ES-I3 (cell line): ENCODE measurements at regions not wholly inside any gene's neighbourhood (a gene's known extent, or its start where the extent isn't known, plus 50 kb on each side); places are given as distances from the start of the nearest gene placed in this dataset.
"Not testable (repeated sequence)": the region's sequence is repeated elsewhere in the genome, so short reads cannot be mapped to it uniquely, and the experiment has no call there.

ENCODE experiments used
- H3K36me3 ChIP-seq: 2 replicates; pipeline ENCODE4 v1.6.1; 2013; ENCODE audit warnings: mild to moderate bottlenecking, low read length, control low read depth, moderate library complexity; ENCODE audit not compliant: insufficient read depth
- H3K4me1 ChIP-seq: 2 replicates; pipeline ENCODE4 v1.6.1; 2013; ENCODE audit warnings: mild to moderate bottlenecking, control low read depth, low read length; ENCODE audit not compliant: insufficient read depth
- H3K9ac ChIP-seq: 2 replicates; pipeline ENCODE4 v1.6.1; 2013; ENCODE audit warnings: low read depth, mild to moderate bottlenecking, low read length, moderate library complexity
- H3K9me3 ChIP-seq: 2 replicates; pipeline ENCODE4 v1.6.1; 2013; ENCODE audit warnings: mild to moderate bottlenecking, low read length, moderate library complexity; ENCODE audit not compliant: control insufficient read depth, insufficient read depth

GRCh38 chr6:57989520-57990080 is 672.2 kb downstream of the PRIM2 start:
- H3K4me1 ChIP-seq, H3K36me3 ChIP-seq, H3K9me3 ChIP-seq, H3K9ac ChIP-seq: not testable (repeated sequence)

- H3K36me3 ChIP-seq, H3K9me3 ChIP-seq, H3K9ac ChIP-seq, H3K4me1 ChIP-seq: not testable (repeated sequence)
Observed at GRCh38 chr6:57998858-57999619, 681.6 kb downstream of the PRIM2 start.

- H3K36me3 ChIP-seq, H3K9me3 ChIP-seq, H3K9ac ChIP-seq, H3K4me1 ChIP-seq: not testable (repeated sequence)
Observed at GRCh38 chr6:58000233-58000632, 682.8 kb downstream of the PRIM2 start.

- H3K4me1 ChIP-seq, H3K9me3 ChIP-seq, H3K9ac ChIP-seq, H3K36me3 ChIP-seq: not testable (repeated sequence)
Observed at GRCh38 chr6:58003417-58004167, 686.2 kb downstream of the PRIM2 start.

- not testable (repeated sequence) for H3K36me3 ChIP-seq, H3K9me3 ChIP-seq, H3K4me1 ChIP-seq, H3K9ac ChIP-seq
Observed at GRCh38 chr6:58007334-58008000, 690.0 kb downstream of the PRIM2 start.

GRCh38 chr6:58008001-58008335 is 690.5 kb downstream of the PRIM2 start:
- not testable (repeated sequence) for H3K9ac ChIP-seq

GRCh38 chr6:58011954-58012600 is 694.6 kb downstream of the PRIM2 start:
- H3K36me3 ChIP-seq, H3K9ac ChIP-seq, H3K4me1 ChIP-seq, H3K9me3 ChIP-seq: not testable (repeated sequence)

More at GRCh38 chr6:58008001-58008335, 690.5 kb downstream of the PRIM2 start:
- not testable (repeated sequence) for H3K4me1 ChIP-seq, H3K9me3 ChIP-seq, H3K36me3 ChIP-seq

DNA sequence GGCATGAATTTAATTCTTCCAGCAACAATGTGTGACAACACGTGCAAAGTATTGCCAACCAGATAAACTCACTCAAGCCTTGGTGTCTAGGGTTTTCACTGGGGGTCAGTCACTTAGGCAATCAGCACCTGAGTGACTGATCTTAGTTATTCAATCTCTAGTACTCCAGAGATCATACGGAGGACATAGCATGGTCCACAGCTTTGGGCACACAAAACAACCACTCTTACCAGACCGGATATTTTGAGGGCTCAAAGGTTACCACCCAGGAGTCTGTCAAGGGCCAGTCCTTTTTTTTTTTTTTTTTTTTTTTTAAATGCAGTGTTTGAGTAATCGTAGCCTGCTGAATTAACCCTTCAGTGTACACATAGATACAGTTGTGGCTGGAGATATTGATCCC is 699.2 kb downstream of the PRIM2 start:
- H3K4me1 ChIP-seq, H3K9me3 ChIP-seq, H3K36me3 ChIP-seq, H3K9ac ChIP-seq: not testable (repeated sequence)

- not testable (repeated sequence) for H3K9me3 ChIP-seq, H3K36me3 ChIP-seq, H3K9ac ChIP-seq, H3K4me1 ChIP-seq
Observed at GRCh38 chr6:58028188-58028587, 710.8 kb downstream of the PRIM2 start.

DNA sequence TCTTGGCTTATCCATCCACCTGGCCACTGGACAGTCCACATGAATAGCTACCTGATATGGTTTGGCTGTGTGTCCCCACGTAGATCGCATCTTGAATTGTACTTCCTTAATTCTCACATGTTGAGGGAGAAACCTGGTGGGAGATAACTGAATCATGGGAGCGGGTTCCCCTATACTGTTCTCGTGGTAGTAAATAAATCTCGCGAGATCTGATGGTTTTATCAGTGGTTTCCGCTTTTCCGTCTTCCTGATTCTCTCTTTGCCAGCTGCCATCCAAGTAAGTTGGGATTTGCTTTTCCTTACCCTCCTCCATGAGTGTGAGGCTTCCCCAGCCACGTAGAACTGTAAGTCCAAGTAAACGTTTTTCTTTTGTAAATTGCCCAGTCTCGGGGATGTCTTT is 720.8 kb downstream of the PRIM2 start:
- not testable (repeated sequence) for H3K9me3 ChIP-seq, H3K36me3 ChIP-seq, H3K9ac ChIP-seq, H3K4me1 ChIP-seq

DNA sequence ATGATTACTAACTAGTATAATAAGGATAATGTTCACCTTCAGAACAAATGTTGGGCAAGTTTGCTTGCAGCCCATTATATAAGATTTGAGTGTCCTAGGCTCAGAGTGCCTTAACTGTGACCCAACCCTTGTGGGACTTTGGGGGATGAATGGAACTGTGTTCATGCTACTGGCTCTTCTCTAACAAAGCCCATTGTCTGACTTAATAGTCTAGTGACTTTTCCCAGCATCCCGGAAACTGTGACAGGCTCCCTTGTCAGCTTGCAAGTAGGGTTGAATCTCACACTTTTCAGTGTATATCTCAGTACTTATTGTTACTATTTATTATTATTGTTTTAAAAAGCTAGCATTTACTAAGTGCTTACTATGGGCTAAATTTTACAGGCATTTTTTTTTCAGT is 729.2 kb downstream of the PRIM2 start:
- H3K9me3 ChIP-seq, H3K36me3 ChIP-seq, H3K4me1 ChIP-seq, H3K9ac ChIP-seq: not testable (repeated sequence)

DNA sequence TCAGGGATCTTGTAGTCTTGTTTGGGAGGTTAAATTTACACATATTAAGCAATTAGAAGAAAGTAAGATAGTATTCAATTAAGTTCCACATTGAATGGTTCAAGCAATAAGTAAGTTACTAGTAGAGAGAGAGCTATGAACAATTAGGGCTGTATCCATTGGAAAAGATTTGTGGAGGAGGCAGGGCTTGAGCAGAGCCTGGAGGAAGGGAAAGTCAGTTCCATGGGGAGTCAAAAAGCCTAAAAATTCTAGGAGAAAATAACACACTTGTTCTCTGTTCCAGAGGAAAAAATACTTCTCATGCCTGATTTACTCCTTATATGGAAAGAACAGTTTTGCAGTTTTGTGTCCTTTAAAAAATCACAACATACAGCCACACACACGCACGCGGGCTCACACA is 730.0 kb downstream of the PRIM2 start:
- not testable (repeated sequence) for H3K36me3 ChIP-seq, H3K9me3 ChIP-seq, H3K9ac ChIP-seq, H3K4me1 ChIP-seq

DNA sequence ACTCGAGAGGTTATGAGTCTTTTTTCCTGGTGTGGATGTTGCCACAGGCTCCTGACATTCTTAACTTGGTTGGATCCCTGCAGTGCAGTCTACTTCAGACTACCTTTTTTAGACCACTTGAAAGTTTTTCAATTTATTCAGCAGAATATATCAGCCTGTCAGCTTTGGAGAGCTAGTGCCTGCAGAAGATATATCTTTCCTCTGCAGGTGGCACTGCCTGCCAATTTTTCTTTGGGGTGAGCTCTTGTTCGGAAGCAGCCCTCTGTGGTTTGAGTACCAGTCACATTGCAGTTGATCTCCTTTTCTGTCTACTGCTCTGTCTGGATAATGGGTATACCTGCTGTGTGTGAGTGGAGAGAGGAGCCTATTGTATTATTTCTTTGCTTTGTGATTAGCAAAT is 730.4 kb downstream of the PRIM2 start:
- H3K36me3 ChIP-seq, H3K9me3 ChIP-seq: not testable (repeated sequence)

GRCh38 chr6:58055465-58056176 is 738.2 kb downstream of the PRIM2 start:
- not testable (repeated sequence) for H3K36me3 ChIP-seq, H3K9ac ChIP-seq, H3K4me1 ChIP-seq, H3K9me3 ChIP-seq

More for the DNA sequence above, 730.4 kb downstream of the PRIM2 start:
- H3K9ac ChIP-seq, H3K4me1 ChIP-seq: not testable (repeated sequence)
